CD4-positive, alpha-beta T cell treated with Interleukin-17A for 1 hour (primary cell): ENCODE measurements at regions not wholly inside any gene's neighbourhood (a gene's known extent, or its start where the extent isn't known, plus 50 kb on each side); places are given as distances from the start of the nearest gene placed in this dataset.

Experiments used
- DNase-seq: peaks from one replicate; pipeline ENCODE4 v3.0.0-alpha.2; 2020

DNA sequence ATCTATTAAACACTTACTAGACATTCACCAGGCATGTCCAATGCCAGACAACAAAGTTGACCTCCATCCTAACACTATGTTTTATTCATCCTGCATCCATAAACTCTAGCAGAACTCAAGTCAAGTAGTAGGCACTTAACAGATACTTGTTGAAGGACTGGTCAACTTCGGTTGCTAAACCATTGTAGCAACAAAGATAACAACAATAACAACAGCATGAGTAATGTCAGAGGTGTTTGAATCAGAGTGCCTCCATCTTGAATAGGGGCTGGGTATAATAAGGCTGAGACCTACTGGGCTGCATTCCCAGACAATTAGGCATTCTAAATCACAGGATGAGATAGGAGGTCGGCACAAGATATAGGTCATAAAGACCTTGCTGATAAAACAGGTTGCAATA is 180.5 kb upstream of the ZNF462 start:
- no peak for DNase-seq

DNA sequence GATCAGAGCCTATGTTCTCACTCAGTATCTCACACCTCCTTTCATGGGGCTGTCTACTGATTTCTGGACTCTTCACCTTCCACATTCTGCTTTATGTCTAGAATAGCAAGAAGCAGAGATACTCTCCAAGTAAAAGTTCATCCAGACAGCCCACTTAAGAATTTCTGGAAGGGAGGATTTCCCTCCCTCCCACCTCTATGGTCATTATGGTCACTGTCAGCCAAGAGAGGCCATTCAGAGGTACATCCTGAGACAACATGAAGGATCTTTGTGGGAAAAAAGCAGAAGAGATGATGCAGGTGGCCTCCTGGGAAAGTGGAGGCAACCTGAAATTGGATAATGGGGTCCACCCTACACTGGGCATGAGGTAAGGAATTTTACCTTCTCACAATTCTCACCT is 179.5 kb upstream of the ZNF462 start:
- DNase-seq = no peak

DNA sequence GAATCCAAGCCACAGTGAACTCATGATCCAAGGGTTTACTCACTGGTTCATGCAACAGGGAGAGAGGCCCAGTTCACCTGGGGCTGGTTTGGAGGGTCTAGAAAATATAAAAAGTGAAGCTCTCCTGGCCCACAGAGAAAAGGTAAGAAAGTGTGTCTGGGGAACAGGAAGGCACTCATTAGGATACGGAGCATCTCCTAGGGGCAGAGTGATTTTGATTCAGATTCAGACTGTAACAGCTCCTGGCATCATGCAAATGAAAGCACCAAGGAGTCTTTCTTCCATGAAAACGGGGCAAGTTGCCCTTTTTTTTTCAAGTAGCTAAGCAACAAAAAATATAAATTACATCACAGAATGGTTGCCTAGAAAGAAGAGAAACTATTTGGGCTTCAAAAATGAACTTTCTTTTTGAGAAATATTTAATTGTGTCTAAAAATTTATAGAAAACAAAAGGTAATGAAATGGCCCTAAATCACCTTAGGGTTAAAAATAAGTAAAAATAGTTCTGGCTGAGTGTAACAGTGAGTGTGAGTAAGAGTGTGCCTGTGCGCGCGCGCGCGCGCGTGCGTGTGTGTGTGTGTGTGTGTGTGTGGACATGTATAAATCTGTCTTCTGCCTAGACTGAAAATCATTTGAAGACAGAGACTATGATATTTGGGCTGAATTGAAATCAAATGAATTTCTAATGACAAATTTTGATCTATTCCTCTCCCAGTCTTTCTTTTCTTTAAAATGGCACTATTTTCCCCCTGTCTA is 177.8 kb upstream of the ZNF462 start:
- no peak for DNase-seq

DNA sequence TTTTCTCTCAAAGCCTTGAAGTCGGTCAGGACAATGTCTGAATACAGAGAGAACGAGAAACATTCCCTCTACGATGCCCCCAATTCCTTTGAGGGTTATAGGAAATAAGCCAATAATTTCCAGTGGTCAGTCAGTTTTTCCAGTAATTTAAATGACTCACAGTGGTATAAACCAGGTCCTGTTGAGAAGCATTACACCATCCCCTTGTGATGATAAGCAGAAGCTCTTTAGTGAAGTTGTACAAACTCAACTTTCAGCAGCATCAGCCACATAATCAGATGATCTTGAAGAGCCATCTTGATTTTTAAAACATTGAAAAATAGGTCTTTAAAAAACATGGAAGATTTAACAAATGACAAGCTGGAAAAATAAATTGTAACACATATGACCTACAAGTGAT is 173.9 kb upstream of the ZNF462 start:
- DNase-seq = no peak

DNA sequence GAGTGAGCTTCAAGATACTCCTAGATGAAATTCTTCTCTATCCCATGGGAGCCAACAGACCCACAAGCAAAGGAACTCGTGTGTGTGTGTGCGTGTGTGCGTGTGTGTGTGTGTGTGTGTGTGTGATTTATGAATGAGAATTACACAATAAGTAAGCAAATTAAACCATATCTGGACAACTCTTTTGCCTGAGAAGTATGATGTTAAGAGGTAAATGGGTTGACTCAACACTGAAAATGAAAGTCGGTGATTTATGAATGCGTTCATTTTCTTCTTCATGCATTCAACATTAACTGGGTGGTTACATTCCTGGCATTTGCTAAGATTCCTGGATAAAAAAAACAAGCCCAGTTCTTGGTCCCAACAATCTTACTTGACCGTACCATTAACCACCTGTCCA is 171.3 kb upstream of the ZNF462 start:
- DNase-seq = no peak

DNA sequence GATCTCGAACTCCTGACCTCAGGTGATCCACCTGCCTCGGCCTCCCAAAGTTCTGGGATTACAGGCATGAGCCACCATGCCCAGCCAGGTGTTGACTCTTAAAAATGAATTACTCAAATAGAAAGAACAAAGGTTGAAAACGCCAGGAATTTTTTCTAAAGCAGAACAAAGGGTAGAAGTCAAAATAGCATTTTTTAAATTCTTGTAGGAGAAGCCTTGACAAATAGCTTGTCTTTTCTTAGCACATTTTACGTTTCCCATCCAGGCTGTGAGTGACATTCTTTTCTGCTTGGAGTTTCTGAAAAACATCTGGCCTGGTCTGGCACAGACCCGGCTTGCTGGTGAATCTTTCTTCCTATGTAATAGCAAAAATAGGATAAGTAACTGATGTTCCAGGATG is 169.4 kb upstream of the ZNF462 start:
- no peak for DNase-seq

DNA sequence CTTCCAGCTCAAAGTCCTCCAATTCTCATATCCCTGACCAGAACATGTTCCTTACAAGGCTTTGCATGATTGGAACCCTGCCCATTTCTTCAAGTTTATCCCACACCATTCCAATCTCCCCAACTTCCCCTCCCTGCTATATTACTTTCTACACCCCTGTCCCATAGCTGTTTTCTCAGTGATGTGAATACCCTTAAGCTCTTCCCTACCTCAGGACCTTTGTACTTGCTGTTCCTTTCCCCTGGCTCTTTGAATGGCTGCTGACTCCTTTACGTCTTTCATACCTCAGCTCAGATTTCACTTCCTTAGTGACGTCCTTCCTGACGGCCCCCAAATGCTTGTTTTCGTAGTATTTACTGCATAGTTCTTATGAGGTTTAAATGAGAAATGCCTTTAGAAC is 166.2 kb upstream of the ZNF462 start:
- no peak for DNase-seq

DNA sequence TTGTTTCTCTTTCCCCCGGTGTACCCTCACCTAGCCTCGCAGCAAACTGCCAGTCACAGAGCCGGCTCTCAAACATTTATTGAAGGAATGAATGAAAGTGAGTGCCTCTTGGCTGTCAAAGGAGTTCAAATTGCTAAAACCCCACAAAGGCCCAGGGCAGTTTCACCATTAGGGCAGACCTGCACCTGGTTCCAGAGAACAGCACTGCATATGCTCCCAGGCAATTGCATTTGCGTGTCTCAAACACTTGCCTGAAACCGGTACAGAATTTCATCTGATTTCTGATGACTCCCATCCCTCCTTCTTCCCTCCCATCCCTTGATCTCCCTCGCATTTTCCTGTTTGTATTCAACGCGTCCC is 165.6 kb upstream of the ZNF462 start:
- no peak for DNase-seq

DNA sequence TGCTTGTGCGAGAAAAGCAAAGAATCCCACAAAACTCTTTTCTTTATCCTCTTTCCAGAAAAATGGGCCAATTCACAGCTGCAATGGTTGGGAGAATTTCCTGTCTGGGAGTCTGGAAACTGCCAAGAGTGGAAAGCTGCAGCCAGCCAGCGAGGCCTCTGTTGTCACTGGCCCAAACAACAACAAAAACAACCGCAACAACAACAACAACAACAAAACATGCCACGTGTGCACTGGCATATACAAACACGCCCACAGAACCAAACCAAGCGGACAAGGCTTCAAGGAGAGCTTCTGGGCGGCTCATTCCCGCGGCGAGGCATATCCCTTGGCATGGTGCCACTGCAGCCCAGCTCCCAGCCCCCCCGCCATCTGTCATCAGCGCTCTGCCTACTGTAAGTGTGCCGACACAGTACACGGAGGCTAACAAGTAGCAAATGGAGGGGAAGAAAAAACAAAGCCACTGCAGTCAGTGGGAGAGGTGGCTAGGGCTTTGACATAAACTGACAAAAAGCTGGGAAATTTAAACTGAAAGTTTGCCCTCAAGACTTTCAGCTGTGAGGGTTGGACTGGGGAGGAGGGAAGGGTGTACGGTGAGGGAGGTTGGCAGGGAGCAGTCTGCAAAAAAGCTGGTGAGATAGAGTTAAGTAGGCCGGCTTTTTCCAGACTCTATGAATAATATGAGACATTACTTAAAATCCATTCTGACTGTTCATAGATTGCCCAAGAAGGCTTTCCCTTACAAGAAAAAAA is 165.0 kb upstream of the ZNF462 start:
- no peak for DNase-seq

DNA sequence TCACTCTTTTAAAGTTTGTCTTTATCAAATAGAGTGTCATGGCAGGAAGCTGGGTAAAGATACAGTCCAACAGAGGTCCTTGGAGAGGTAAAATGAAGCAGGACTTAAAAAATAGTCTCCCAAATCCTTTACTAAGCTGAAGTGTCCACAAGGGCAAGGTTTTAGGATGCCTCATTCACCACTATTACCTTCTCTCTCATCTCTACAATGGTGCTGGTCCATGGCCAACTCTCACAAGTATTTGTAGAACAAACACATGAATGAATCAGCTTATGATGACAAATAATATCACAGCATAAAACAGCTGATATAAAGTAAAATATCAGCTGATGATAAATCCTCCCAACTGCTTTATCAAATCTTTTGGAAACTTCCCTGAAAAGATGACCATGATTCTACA is 162.3 kb upstream of the ZNF462 start:
- no peak for DNase-seq

DNA sequence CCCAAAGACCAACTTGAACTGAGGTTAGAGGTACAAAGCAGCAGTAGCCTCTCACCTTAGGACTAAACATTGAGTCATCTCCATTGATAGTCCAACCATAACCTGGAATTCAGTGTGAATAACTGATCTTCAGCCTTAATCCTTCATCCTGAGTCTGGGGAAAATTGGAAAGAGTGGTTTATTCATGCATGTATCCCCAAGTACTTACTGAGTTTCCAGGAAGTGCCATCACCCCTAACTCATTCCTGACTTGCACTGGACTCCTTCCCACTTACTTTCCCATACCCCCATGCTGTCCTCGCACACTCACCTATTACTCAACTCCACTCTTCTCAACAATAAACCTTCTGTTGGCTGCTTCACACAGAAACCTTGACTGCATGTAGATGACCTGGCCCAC is 161.4 kb upstream of the ZNF462 start:
- no peak for DNase-seq

DNA sequence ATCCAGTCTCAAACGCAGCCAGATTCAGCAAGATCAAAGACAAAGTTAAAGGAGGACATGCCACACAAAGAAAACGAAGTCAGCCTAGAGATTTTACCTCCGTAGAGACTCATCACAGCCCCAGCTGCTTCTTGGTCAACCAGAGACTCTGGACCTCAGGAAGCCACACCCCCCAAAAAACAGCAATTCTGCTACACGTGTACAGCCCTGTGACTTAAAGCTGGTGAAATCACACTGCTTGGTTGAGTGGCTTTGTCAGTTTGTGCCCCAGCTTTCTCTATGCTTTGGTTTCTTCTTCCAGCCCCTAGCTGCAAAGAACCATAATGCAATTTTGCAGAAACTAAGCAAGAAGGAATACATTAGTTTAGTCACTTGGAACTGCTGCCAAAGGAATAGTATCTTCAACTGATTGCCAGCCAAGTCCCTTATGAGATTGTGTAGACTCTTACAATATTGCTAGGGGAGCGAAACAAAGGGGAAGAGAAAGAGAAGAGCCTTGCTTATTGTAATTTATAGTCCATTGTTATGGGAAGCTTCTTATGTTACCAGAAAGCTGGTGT is 158.8 kb upstream of the ZNF462 start:
- DNase-seq = no peak

DNA sequence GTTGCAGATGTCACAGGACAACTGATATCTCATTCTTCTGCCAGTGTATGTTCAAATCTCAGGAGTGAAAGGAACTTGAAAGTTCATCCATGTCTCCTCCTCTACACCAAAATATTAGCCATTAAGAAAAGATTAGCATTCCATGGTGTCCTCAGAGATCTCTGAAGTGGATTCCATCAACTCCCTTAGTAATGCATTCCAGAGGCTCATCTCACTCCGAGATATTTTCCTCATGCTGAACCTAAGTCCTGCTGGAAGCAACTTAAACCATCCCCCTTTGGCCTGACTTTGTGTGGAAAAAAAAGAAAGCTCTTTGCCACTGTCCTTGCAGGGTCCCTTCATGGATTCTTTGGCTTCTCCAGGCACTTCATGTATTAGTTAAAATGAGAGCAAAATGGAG is 155.7 kb upstream of the ZNF462 start:
- no peak for DNase-seq

DNA sequence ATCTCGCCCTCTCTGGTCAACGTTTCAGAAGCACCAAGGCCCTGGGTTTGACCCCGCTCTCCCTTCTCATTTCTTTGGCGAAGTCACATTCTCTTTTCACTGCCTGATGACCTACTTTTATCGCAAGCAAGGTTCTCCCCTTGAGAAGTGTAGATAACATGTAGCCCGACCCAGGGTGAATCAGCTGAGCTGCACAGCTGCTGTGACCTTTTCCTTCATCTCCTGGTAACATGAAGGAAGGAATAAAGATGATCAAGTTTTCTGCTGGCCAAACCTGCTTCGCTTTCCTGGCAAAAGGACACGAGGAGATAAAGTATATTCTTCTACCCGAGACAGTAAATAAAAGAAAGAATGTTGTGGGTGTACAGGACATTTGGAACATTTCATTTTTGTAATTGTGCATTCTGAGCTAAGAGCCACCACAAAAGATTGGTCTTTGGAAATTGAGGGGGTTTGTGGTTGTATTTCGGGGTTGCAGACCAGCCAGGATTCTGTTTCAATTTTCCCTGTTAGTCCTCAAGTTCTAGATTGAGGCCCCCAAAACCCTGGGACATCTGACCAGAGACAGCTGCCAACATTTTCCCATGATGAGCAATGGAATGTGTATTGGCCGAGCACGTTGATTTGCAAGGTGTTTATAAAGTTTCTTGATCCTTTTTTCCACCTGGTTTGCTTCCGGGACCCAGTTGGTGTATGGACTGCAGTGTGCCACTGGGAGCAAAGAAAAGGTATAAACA is 155.1 kb upstream of the ZNF462 start:
- no peak for DNase-seq

DNA sequence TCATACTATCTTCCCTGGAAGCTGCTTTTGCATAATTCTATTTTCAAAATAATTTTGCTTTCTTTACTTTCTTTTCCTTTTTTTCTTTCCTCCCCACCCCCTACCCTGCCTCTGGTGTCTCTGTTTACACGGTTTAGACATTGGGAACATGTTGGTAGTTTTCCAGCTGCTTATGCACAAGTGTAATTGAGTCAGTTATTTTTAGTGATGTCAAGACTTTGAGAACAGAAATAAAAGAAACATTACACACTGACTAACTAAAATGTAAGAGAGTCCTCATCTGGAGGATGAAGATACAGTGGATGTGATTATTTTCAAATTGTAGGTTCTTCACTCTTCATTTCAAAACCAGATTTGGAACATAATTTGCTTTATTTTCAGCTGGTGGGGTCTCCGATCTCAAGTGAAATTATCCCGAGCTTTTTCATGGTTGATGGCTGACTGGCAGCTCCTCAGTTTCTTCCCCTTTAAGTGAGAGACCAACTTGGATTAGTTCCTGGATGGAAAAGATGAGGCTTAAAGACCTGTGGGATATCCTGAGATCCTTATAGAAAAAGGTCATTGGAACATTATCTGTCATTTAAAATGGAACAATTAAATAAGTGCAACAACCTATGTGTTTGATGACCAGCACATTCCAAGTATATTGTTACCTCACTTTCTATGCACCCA is 154.4 kb upstream of the ZNF462 start:
- no peak for DNase-seq

DNA sequence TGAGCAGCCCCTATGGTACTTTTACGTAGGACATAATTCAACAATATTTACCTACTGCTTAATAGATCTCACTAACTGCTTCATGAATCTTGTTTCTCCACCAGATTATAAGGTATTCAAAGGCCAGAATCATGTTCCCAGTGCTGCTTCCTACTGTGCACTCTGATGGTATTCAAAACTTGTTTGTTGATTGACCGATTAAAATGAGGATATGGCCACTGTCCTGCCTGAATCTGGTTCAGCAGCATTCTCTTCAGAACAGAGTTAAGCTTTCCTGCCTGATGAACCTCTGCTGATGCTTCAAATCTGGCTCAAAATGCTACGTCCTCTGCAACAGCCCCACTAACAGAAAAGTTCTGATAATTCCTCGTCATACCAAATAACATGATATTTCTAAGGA is 150.7 kb upstream of the ZNF462 start:
- no peak for DNase-seq

DNA sequence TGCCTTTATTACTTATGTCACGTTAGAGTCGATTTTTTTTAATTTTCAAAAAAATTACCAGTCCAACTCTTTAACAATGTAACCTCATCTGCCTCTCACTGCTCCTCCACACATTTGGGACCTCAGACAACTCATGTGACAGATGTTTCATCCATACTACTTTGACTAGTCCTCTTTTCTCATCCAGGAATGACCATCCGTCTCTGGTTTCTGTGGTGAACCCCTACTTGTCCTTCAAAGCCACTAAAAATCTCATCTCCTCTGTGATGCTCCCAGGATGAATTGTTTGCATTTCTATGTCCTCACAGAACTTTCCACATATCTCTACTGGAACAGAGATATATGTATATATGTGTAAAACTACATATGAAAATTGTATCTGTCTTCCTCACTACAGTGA is 149.8 kb upstream of the ZNF462 start:
- no peak for DNase-seq

DNA sequence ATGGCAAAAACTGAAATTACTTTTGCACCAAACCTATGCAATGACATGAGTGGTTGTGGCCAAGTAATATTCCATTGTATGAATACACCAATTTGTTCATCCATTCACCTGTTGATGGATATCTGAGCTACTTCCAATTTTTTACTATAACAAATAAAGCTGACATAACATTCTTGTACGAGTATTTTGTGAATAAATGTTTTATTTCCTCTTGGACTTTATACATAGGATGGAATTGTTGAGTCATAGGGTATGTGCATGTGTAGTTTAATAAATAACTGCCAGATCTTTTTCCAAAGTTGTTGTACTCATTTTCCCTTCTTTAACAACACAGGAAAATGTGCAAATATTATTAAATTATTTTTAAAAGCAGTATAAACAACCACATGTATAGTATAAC is 146.1 kb upstream of the ZNF462 start:
- no peak for DNase-seq

DNA sequence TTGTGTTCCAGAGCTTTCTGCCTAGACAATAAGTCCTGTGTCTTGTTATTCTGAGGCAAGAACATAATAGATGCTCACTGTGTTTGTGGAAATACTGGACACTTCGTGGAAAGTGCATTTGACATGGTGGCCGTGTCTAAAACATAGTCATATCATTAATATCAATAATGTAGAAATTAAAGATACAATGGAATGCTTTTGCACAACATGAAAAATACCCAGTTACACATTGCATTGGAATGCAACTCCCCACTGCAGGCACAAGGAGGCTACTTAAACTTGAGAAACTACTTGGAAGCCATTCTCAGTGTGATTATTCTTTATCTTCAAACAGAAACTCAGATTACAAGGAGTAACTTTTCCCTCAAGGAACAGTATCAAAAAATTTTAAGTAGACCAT is 145.3 kb upstream of the ZNF462 start:
- no peak for DNase-seq

DNA sequence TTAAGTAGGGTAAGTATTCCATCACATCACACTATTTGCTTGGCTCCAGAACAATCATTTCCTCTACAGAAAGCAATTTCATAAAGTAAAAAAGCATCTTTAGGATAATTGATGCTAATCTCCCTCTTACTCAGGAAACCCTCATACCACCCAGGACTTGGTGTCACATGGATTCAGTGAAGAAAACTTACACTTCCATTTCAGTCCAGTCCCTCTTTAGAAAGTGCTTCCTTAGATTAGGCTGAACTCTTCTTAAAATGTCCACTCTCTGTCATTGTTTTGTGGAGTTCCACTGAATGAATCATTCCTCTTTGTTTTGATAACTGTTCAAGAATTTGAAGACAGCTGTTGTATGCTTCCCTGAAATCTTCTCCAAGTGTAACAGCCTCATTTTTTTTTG is 144.0 kb upstream of the ZNF462 start:
- no peak for DNase-seq

DNA sequence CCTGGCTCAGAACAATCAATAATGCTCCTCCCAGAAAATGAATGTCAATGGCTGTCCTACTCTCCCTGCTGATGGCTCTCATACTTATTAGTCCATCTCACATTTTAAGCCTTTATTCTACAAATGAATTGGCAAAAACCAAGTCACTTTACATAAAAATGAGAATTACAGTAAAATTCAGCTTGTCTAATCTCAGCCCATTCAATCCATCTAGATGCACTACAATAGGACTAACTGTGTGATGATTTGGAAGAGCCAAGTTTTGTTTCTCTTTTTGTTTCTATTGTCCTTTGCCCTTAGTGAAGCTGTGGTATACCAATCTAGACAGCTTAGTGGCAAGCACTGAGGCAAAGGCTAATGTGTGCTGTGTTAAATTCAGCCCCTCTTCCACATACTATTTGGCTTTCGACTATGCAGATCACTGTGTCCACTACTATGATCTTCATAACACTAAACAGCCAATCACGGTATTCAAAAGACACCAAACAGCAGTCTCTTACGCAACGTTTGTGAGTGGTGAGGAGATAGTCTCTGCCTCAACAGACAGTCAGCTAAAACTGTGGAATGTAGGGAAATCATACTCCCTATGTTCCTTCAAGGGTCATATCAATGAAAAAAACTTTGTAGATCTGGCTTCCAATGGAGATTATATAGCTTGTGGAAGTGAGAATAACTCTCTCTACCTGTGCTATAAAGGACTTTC is 140.8 kb upstream of the ZNF462 start:
- no peak for DNase-seq

DNA sequence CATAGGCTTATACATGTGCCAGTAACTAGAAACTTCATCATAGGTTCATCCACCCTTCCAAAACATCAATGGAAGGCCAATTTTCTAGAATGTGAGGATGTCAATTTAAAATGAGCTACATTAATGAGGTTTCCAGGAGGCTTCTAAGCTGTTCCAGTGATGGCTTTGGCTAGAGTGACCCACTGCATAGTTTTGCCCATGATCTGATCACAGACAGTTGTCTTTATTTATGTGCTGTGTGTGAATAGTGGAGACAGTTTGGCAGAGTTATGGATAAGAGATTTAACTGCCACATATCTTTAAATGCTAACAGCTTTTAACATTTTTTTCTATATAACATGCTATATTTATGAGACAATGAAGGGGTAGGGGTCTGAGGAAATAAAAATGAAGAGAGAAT is 139.0 kb upstream of the ZNF462 start:
- DNase-seq = no peak

DNA sequence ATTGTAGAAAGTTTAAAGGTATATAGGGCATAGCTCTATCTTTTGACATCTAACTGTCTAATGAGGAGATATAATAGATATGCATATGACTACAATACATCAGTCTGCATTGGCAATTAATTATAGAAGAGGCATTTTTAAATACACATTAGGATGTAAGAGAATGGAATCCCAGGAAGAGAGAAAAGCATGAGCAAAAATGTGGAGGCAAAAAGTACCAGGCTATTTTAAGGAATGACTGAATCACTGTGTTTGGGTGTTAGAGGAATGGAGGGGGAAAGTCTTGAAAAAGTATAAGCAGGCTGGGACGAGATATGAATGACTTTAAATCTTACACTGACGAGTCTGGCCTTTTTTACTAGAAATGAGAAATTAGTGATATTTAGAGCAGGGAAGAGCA is 138.4 kb upstream of the ZNF462 start:
- DNase-seq = no peak
